ENCODE measurements at regions not wholly inside any gene's neighbourhood (a gene's known extent, or its start where the extent isn't known, plus 50 kb on each side); places are given as distances from the start of the nearest gene placed in this dataset.

GRCh38 chr20:57769756-57770155 is 59.9 kb upstream of the PMEPA1 start:
- no peak for DNase-seq (ENCODE audit: extremely low spot score, unreplicated experiment)
- Mint-ChIP-seq H3K27ac (no peak overlapping the region), H3K27me3 (no peaks in the 10 kb centered on the region), H3K36me3 (no peaks in the 10 kb centered on the region), H3K4me1 (ENCODE audit: unreplicated experiment) (peaks cover 11% of the 10 kb centered on the region), H3K4me3 (no peak overlapping the region), H3K9me3 (no peaks in the 10 kb centered on the region)
- TF ChIP-seq, protein P1, sequence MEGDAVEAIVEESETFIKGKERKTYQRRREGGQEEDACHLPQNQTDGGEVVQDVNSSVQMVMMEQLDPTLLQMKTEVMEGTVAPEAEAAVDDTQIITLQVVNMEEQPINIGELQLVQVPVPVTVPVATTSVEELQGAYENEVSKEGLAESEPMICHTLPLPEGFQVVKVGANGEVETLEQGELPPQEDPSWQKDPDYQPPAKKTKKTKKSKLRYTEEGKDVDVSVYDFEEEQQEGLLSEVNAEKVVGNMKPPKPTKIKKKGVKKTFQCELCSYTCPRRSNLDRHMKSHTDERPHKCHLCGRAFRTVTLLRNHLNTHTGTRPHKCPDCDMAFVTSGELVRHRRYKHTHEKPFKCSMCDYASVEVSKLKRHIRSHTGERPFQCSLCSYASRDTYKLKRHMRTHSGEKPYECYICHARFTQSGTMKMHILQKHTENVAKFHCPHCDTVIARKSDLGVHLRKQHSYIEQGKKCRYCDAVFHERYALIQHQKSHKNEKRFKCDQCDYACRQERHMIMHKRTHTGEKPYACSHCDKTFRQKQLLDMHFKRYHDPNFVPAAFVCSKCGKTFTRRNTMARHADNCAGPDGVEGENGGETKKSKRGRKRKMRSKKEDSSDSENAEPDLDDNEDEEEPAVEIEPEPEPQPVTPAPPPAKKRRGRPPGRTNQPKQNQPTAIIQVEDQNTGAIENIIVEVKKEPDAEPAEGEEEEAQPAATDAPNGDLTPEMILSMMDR (conservative IDR thresholded peaks at IDR 0.05): no peak

DNA sequence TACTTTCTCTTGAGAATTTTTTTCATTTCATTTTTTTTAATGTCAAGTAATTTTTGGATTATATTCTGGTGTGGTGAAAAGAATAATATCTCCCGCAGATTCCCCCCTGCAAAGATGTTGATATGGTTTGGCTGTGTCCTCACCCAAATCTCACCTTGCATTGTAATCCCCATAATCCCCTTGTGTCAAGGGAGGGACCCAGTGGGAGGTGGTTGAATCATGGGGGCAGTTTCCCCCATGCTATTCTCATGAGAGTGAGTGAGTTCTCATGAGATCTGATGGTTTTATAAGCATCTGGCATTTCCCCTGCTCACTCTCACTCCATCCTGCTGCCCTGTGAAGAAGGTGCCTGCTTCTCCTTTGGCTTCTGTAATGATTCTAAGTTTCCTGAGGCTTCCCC is 58.7 kb upstream of the PMEPA1 start:
- Mint-ChIP-seq H3K9me3 (no peaks in the 10 kb centered on the region), H3K4me3 (no peak overlapping the region), H3K4me1 (ENCODE audit: unreplicated experiment) (peaks cover 10% of the 10 kb centered on the region), H3K27me3 (no peaks in the 10 kb centered on the region), H3K36me3 (no peaks in the 10 kb centered on the region), H3K27ac (no peak overlapping the region)
- DNase-seq (ENCODE audit: extremely low spot score, unreplicated experiment): no peak
- TF ChIP-seq, protein P1 (conservative IDR thresholded peaks at IDR 0.05): no peak

GRCh38 chr20:57767441-57767840 is 57.6 kb upstream of the PMEPA1 start:
- no peak for DNase-seq (ENCODE audit: extremely low spot score, unreplicated experiment)
- TF ChIP-seq, protein P1 (conservative IDR thresholded peaks at IDR 0.05): no peak
- Mint-ChIP-seq H3K4me3 (no peak overlapping the region), H3K27me3 (peaks cover 1% of the 10 kb centered on the region), H3K27ac (no peak overlapping the region), H3K4me1 (ENCODE audit: unreplicated experiment) (peaks cover 8% of the 10 kb centered on the region), H3K9me3 (no peaks in the 10 kb centered on the region), H3K36me3 (no peaks in the 10 kb centered on the region)

DNA sequence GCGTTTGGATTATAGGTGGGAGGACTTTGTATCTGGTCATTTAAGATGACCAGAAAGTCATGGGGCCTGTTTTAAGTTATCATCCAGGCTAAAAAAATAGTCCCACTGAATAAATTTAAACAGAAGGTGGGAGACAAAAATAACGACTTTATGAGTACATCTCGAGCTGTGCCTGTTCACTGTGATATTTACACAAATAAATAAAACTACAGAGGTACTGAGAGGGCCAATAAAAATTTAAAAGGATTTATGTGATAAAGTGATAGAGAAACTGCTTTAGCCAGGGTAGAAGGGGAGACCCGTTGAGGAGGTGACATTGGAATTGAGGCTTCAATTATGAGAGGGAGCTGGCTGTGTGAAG is 53.4 kb upstream of the PMEPA1 start:
- DNase-seq (ENCODE audit: extremely low spot score, unreplicated experiment): no peak
- Mint-ChIP-seq H3K4me3 (no peak overlapping the region), H3K36me3 (no peaks in the 10 kb centered on the region), H3K27me3 (peaks cover 18% of the 10 kb centered on the region), H3K27ac (no peak overlapping the region), H3K9me3 (no peaks in the 10 kb centered on the region), H3K4me1 (ENCODE audit: unreplicated experiment) (peaks cover 4% of the 10 kb centered on the region)
- TF ChIP-seq, protein P1 (conservative IDR thresholded peaks at IDR 0.05): no peak

GRCh38 chr20:57762531-57763234 is 52.9 kb upstream of the PMEPA1 start:
- TF ChIP-seq, protein P1 (conservative IDR thresholded peaks at IDR 0.05): no peak
- Mint-ChIP-seq H3K27me3 (peaks cover 18% of the 10 kb centered on the region), H3K27ac (no peak overlapping the region)

GRCh38 chr20:57761413-57761734 is 51.6 kb upstream of the PMEPA1 start:
- TF ChIP-seq, protein P1 (conservative IDR thresholded peaks at IDR 0.05): no peak
- Mint-ChIP-seq H3K27me3 (peaks cover 18% of the 10 kb centered on the region), H3K4me1 (ENCODE audit: unreplicated experiment) (peaks cover 4% of the 10 kb centered on the region), H3K4me3 (no peak overlapping the region), H3K9me3 (no peaks in the 10 kb centered on the region), H3K27ac (no peak overlapping the region), H3K36me3 (no peaks in the 10 kb centered on the region)
- DNase-seq (ENCODE audit: extremely low spot score, unreplicated experiment): no peak

More at GRCh38 chr20:57762531-57763234, 52.9 kb upstream of the PMEPA1 start:
- Mint-ChIP-seq H3K4me3 (no peak overlapping the region), H3K36me3 (no peaks in the 10 kb centered on the region), H3K9me3 (no peaks in the 10 kb centered on the region), H3K4me1 (ENCODE audit: unreplicated experiment) (peaks cover 4% of the 10 kb centered on the region)
- no peak for DNase-seq (ENCODE audit: extremely low spot score, unreplicated experiment)

All from type B pancreatic cell (in vitro differentiated cells).